GM23338 (cell line): ENCODE measurements at regions not wholly inside any gene's neighbourhood (a gene's known extent, or its start where the extent isn't known, plus 50 kb on each side); places are given as distances from the start of the nearest gene placed in this dataset.

Source experiments
- ATAC-seq: fragments of 200-7000 bp; cut with Tn5 transposase; 3 replicates; pipeline ENCODE4 v1.9.1; 2020
- DNase-seq: peaks from one replicate; pipeline ENCODE4 v3.0.0-alpha.2; 2015; ENCODE audit warnings: low spot score
- H2AFZ ChIP-seq: fragments of 200-600 bp; sonication (generic); 2 replicates; pipeline ENCODE4 v1.8.0; 2016; ENCODE audit warnings: antibody characterized with exemption, mild to moderate bottlenecking, moderate library complexity
- H3F3A ChIP-seq: fragments of 200-600 bp; sonication (generic); replicated peaks from 2 replicates; pipeline ENCODE4 v1.8.0; 2017; ENCODE audit warnings: antibody characterized with exemption, mixed run types, low read depth
- H3K27ac ChIP-seq: fragments of 200-600 bp; sonication (generic); 2 replicates; pipeline ENCODE4 v1.6.1; 2016; ENCODE audit warnings: low read depth
- H3K27me3 ChIP-seq: fragments of 200-600 bp; sonication (generic); 2 replicates; pipeline ENCODE4 v1.8.0; 2016; ENCODE audit warnings: mild to moderate bottlenecking, mixed run types, moderate library complexity; ENCODE audit not compliant: insufficient read depth
- H3K36me3 ChIP-seq: fragments of 200-600 bp; sonication (generic); 2 replicates; pipeline ENCODE4 v1.8.0; 2016; ENCODE audit warnings: mild to moderate bottlenecking; ENCODE audit not compliant: insufficient read depth
- H3K4me1 ChIP-seq: fragments of 200-600 bp; sonication (generic); 2 replicates; pipeline ENCODE4 v1.8.0; 2016; ENCODE audit warnings: mild to moderate bottlenecking, moderate library complexity; ENCODE audit not compliant: insufficient read depth
- H3K4me2 ChIP-seq: fragments of 200-600 bp; sonication (generic); 2 replicates; pipeline ENCODE4 v1.7.1; 2017; ENCODE audit warnings: mixed run types
- H3K4me3 ChIP-seq: fragments of 200-600 bp; sonication (generic); 2 replicates; pipeline ENCODE4 v1.6.1; 2016; ENCODE audit warnings: mixed run types
- H3K79me2 ChIP-seq: fragments of 200-600 bp; sonication (generic); replicated peaks from 2 replicates; pipeline ENCODE4 v1.8.0; 2017; ENCODE audit warnings: mild to moderate bottlenecking; ENCODE audit not compliant: insufficient read depth
- H3K9me2 ChIP-seq: fragments of 200-600 bp; sonication (generic); 2 replicates; pipeline ENCODE4 v1.8.0; 2017; ENCODE audit not compliant: insufficient read depth
- H4K20me1 ChIP-seq: fragments of 200-600 bp; sonication (generic); replicated peaks from 2 replicates; pipeline ENCODE4 v1.8.0; 2017; ENCODE audit warnings: mild to moderate bottlenecking; ENCODE audit not compliant: insufficient read depth
- H3K27ac Mint-ChIP-seq: 2 replicates; pipeline ENCODE4 v1.8.0; 2020; ENCODE audit warnings: inconsistent platforms, mild to moderate bottlenecking, moderate library complexity, mixed read lengths
- H3K27me3 Mint-ChIP-seq: 3 replicates; pipeline ENCODE4 v1.8.0; 2022; ENCODE audit warnings: low read depth, mild to moderate bottlenecking, moderate library complexity, mixed read lengths, inconsistent platforms; ENCODE audit not compliant: insufficient read depth, poor library complexity
- H3K36me3 Mint-ChIP-seq: 3 replicates; pipeline ENCODE4 v1.8.0; 2021; ENCODE audit warnings: low read depth, mild to moderate bottlenecking, inconsistent platforms, moderate library complexity, mixed read lengths
- H3K4me1 Mint-ChIP-seq: 3 replicates; pipeline ENCODE4 v1.8.0; 2020; ENCODE audit warnings: mild to moderate bottlenecking, inconsistent platforms, mixed read lengths
- H3K4me3 Mint-ChIP-seq: 3 replicates; pipeline ENCODE4 v1.8.0; 2021; ENCODE audit warnings: moderate library complexity, mild to moderate bottlenecking, inconsistent platforms, mixed read lengths
- H3K9me3 Mint-ChIP-seq: 3 replicates; pipeline ENCODE4 v1.8.0; 2020; ENCODE audit warnings: moderate library complexity, mild to moderate bottlenecking, inconsistent platforms, mixed read lengths
- CTCF ChIP-seq, 2 experiments: fragments of 200-600 bp in 1 of 2; sonication (generic) in 1 of 2; conservative IDR thresholded peaks; 2 replicates each; pipeline versions ENCODE4 v1.5.1 to v1.6.1; 2016 to 2017; ENCODE audit warnings: antibody characterized with exemption in 2 of 2, low read depth in 2 of 2, mild to moderate bottlenecking in 2 of 2, moderate library complexity in 1 of 2
- ETS1 ChIP-seq: IDR thresholded peaks from 2 replicates; pipeline ENCODE4 v1.6.1; 2016; ENCODE audit warnings: antibody characterized with exemption
- EZH2phosphoT487 ChIP-seq: fragments of 200-600 bp; sonication (generic); IDR thresholded peaks from one replicate; pipeline ENCODE4 v1.8.1; 2018; ENCODE audit warnings: antibody characterized with exemption; ENCODE audit not compliant: unreplicated experiment
- POLR2AphosphoS5 ChIP-seq: IDR thresholded peaks from 2 replicates; pipeline ENCODE4 v1.6.1; 2016; ENCODE audit warnings: antibody characterized with exemption, low read depth
- ZNF114 ChIP-seq: fragments of 250-450 bp; sonication (Bioruptor Pico); IDR thresholded peaks from 2 replicates; pipeline ENCODE4 v1.5.0; 2020; ENCODE audit warnings: mild to moderate bottlenecking, moderate library complexity
- ZNF331 ChIP-seq: fragments of 250-450 bp; sonication (Bioruptor Pico); IDR thresholded peaks from 2 replicates; pipeline ENCODE4 v1.5.0; 2020; ENCODE audit warnings: low read depth, mild to moderate bottlenecking, moderate library complexity
- TF ChIP-seq, protein P1 (sequence below): fragments of 250-450 bp; sonication (Bioruptor Pico); IDR thresholded peaks from 2 replicates; pipeline ENCODE4 v1.5.0; 2020; ENCODE audit warnings: mild to moderate bottlenecking, moderate library complexity

- H2AFZ ChIP-seq, result 0 out of 2 replicates have a peak overlapping the region, but pooled peaks have one; percentile 10
- H3K9me3 Mint-ChIP-seq, result peaks cover 34% of the 10 kb centered on the region
- no peak overlapping the region for H3K4me2 ChIP-seq
- peaks cover 2% of the 10 kb centered on the region for H3K27me3 Mint-ChIP-seq
- peaks cover 12% of the 10 kb centered on the region for H3K36me3 ChIP-seq
- H4K20me1 ChIP-seq, result no peaks in the 10 kb centered on the region
- H3F3A ChIP-seq, result no peaks in the 10 kb centered on the region
- no peaks in the 10 kb centered on the region for H3K4me1 Mint-ChIP-seq
- H3K4me3 Mint-ChIP-seq, result no peak overlapping the region
- no peak for DNase-seq
- no peak overlapping the region for H3K27ac ChIP-seq
- no peak overlapping the region for H3K4me3 ChIP-seq
- H3K9me2 ChIP-seq, result no peaks in the 10 kb centered on the region
- no peaks in the 10 kb centered on the region for H3K79me2 ChIP-seq
- H3K27ac Mint-ChIP-seq, result no peak overlapping the region
- TF ChIP-seq POLR2AphosphoS5, result no peak
- no peak for TF ChIP-seq EZH2phosphoT487
- peak; percentile 29 to 39; a peak in 3 of 4 replicates for TF ChIP-seq CTCF (conservative IDR thresholded peaks at IDR 0.05; ENCODE audit: low read depth in 2 of 2)
- TF ChIP-seq ZNF331 (CRISPR knock-in tag), result no peak
- TF ChIP-seq, protein P1, sequence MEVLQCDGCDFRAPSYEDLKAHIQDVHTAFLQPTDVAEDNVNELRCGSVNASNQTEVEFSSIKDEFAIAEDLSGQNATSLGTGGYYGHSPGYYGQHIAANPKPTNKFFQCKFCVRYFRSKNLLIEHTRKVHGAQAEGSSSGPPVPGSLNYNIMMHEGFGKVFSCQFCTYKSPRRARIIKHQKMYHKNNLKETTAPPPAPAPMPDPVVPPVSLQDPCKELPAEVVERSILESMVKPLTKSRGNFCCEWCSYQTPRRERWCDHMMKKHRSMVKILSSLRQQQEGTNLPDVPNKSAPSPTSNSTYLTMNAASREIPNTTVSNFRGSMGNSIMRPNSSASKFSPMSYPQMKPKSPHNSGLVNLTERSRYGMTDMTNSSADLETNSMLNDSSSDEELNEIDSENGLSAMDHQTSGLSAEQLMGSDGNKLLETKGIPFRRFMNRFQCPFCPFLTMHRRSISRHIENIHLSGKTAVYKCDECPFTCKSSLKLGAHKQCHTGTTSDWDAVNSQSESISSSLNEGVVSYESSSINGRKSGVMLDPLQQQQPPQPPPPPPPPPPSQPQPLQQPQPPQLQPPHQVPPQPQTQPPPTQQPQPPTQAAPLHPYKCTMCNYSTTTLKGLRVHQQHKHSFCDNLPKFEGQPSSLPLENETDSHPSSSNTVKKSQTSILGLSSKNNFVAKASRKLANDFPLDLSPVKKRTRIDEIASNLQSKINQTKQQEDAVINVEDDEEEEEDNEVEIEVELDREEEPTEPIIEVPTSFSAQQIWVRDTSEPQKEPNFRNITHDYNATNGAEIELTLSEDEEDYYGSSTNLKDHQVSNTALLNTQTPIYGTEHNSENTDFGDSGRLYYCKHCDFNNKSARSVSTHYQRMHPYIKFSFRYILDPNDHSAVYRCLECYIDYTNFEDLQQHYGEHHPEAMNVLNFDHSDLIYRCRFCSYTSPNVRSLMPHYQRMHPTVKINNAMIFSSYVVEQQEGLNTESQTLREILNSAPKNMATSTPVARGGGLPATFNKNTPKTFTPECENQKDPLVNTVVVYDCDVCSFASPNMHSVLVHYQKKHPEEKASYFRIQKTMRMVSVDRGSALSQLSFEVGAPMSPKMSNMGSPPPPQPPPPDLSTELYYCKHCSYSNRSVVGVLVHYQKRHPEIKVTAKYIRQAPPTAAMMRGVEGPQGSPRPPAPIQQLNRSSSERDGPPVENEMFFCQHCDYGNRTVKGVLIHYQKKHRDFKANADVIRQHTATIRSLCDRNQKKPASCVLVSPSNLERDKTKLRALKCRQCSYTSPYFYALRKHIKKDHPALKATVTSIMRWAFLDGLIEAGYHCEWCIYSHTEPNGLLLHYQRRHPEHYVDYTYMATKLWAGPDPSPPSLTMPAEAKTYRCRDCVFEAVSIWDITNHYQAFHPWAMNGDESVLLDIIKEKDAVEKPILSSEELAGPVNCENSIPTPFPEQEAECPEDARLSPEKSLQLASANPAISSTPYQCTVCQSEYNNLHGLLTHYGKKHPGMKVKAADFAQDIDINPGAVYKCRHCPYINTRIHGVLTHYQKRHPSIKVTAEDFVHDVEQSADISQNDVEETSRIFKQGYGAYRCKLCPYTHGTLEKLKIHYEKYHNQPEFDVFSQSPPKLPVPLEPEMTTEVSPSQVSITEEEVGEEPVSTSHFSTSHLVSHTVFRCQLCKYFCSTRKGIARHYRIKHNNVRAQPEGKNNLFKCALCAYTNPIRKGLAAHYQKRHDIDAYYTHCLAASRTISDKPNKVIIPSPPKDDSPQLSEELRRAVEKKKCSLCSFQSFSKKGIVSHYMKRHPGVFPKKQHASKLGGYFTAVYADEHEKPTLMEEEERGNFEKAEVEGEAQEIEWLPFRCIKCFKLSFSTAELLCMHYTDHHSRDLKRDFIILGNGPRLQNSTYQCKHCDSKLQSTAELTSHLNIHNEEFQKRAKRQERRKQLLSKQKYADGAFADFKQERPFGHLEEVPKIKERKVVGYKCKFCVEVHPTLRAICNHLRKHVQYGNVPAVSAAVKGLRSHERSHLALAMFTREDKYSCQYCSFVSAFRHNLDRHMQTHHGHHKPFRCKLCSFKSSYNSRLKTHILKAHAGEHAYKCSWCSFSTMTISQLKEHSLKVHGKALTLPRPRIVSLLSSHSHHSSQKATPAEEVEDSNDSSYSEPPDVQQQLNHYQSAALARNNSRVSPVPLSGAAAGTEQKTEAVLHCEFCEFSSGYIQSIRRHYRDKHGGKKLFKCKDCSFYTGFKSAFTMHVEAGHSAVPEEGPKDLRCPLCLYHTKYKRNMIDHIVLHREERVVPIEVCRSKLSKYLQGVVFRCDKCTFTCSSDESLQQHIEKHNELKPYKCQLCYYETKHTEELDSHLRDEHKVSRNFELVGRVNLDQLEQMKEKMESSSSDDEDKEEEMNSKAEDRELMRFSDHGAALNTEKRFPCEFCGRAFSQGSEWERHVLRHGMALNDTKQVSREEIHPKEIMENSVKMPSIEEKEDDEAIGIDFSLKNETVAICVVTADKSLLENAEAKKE (CRISPR knock-in tag), result no peak
- TF ChIP-seq ETS1, result no peak
- TF ChIP-seq ZNF114 (CRISPR knock-in tag), result no peak
- no peak for ATAC-seq
- no peaks in the 10 kb centered on the region for H3K4me1 ChIP-seq
- H3K27me3 ChIP-seq, result no peaks in the 10 kb centered on the region
- peaks cover 27% of the 10 kb centered on the region for H3K36me3 Mint-ChIP-seq
These were observed 482.2 kb upstream of the KLF6 start for GRCh38 chr10:4267086-4267773.
